ENCODE measurements at regions not wholly inside any gene's neighbourhood (a gene's known extent, or its start where the extent isn't known, plus 50 kb on each side); places are given as distances from the start of the nearest gene placed in this dataset.

- no peak for TF ChIP-seq CTCF (IDR thresholded peaks at IDR 0.05)
- TF ChIP-seq EP300 (IDR thresholded peaks at IDR 0.05), result no peak
These were observed 71.0 kb upstream of the ZNF423 start for GRCh38 chr16:49926941-49927340.
